Ovary (tissue), 3 donors: ENCODE measurements at regions not wholly inside any gene's neighbourhood (a gene's known extent, or its start where the extent isn't known, plus 50 kb on each side); places are given as distances from the start of the nearest gene placed in this dataset.

Source experiments
- EP300 ChIP-seq: sonication (generic); formaldehyde crosslinking; IDR thresholded peaks from one replicate; pipeline ENCODE4 v1.6.1; 2017; ENCODE audit warnings: antibody characterized with exemption
- POLR2A ChIP-seq: fragments of 450-650 bp; IDR thresholded peaks from one replicate; pipeline ENCODE4 v1.6.1; 2017; ENCODE audit warnings: antibody characterized with exemption, mild to moderate bottlenecking, moderate library complexity
- TF ChIP-seq, protein P1 (sequence below), 3 donors: fragments of 450-650 bp in 2 of 3; fragments of 200-600 bp in 1 of 3; IDR thresholded peaks; one replicate each; pipeline versions ENCODE4 v1.5.1 to v1.8.0; 2016 to 2022; ENCODE audit warnings: antibody characterized with exemption in 3 of 3, mild to moderate bottlenecking in 1 of 3
- donor health status: DM: no; HTN: no; CAD: no.

DNA sequence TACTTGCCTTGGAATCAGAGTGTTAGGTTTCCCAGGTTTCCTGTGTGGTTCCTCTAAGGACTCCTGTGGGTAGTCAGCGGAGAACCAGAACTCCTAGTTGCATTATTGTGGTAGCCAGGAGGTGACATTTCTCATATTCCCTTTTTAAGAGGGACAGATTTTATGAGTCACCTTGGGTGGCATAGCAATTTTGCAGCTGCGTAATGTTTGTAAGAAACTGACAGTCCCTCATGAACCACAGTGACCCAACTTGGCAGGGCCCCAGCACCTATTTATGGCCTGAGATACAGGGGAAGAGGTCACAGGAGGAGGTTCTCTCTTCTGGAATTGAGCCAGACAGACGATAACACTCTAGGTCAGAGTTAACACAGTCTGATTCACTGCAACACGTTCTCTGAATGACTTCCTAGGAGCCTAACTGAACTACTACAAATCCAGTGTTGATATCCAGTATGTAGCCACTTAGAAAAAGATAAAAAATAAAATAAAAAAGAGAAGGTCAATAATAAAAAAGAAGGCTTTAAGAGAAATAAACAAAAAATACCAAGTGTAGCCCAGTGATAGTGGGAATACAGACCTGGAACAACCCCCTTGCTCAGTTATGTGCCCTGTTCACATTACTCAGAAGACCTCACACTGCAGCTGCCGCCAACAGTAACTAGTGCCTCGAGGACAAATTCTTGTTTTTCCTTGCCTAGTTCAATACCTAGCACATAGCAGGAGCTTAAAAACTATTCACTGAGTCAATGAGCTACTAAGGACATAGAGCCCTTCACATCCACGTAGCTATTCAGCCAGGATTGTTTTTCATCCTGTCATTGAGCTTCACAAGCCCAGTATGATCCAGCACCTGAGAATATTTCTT, 50.7 kb upstream of the VLDLR start:
- TF ChIP-seq, protein P1, sequence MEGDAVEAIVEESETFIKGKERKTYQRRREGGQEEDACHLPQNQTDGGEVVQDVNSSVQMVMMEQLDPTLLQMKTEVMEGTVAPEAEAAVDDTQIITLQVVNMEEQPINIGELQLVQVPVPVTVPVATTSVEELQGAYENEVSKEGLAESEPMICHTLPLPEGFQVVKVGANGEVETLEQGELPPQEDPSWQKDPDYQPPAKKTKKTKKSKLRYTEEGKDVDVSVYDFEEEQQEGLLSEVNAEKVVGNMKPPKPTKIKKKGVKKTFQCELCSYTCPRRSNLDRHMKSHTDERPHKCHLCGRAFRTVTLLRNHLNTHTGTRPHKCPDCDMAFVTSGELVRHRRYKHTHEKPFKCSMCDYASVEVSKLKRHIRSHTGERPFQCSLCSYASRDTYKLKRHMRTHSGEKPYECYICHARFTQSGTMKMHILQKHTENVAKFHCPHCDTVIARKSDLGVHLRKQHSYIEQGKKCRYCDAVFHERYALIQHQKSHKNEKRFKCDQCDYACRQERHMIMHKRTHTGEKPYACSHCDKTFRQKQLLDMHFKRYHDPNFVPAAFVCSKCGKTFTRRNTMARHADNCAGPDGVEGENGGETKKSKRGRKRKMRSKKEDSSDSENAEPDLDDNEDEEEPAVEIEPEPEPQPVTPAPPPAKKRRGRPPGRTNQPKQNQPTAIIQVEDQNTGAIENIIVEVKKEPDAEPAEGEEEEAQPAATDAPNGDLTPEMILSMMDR (IDR thresholded peaks at IDR 0.05), result no peak
- TF ChIP-seq EP300, result no peak
- no peak for TF ChIP-seq POLR2A
